ENCODE measurements at regions not wholly inside any gene's neighbourhood (a gene's known extent, or its start where the extent isn't known, plus 50 kb on each side); places are given as distances from the start of the nearest gene placed in this dataset.
A peak's percentile ranks its signal among the peaks of the same experiment; 100 is the strongest.

GRCh38 chr3:22117091-22117490 lies 366.1 kb upstream of the ZNF385D start:
- TF ChIP-seq CTCF (IDR thresholded peaks at IDR 0.05) = no peak
- Mint-ChIP-seq H3K9me3 (ENCODE audit: unreplicated experiment) (no peaks in the 10 kb centered on the region), H3K4me3 (ENCODE audit: unreplicated experiment) (no peak overlapping the region), H3K27me3 (ENCODE audit: unreplicated experiment) (peaks cover 34% of the 10 kb centered on the region), H3K27ac (ENCODE audit: unreplicated experiment) (no peak overlapping the region), H3K36me3 (ENCODE audit: unreplicated experiment) (no peaks in the 10 kb centered on the region), H3K4me1 (ENCODE audit: unreplicated experiment) (peaks cover 18% of the 10 kb centered on the region)
- DNase-seq (ENCODE audit: extremely low spot score, unreplicated experiment) = no peak

GRCh38 chr3:22117751-22118346 lies 366.8 kb upstream of the ZNF385D start:
- H3K36me3 Mint-ChIP-seq (ENCODE audit: unreplicated experiment) = no peaks in the 10 kb centered on the region
- peaks cover 18% of the 10 kb centered on the region for H3K4me1 Mint-ChIP-seq (ENCODE audit: unreplicated experiment)
- H3K27me3 Mint-ChIP-seq (ENCODE audit: unreplicated experiment) = peaks cover 37% of the 10 kb centered on the region
- H3K4me3 Mint-ChIP-seq (ENCODE audit: unreplicated experiment) = no peak overlapping the region
- no peaks in the 10 kb centered on the region for H3K9me3 Mint-ChIP-seq (ENCODE audit: unreplicated experiment)
- no peak overlapping the region for H3K27ac Mint-ChIP-seq (ENCODE audit: unreplicated experiment)
- DNase-seq (ENCODE audit: extremely low spot score, unreplicated experiment) = no peak
- TF ChIP-seq CTCF (IDR thresholded peaks at IDR 0.05) = peak; percentile 69

- Mint-ChIP-seq H3K4me3 (ENCODE audit: unreplicated experiment) (no peak overlapping the region), H3K36me3 (ENCODE audit: unreplicated experiment) (no peaks in the 10 kb centered on the region), H3K27ac (ENCODE audit: unreplicated experiment) (no peak overlapping the region), H3K9me3 (ENCODE audit: unreplicated experiment) (no peaks in the 10 kb centered on the region), H3K27me3 (ENCODE audit: unreplicated experiment) (peaks cover 32% of the 10 kb centered on the region), H3K4me1 (ENCODE audit: unreplicated experiment) (peaks cover 18% of the 10 kb centered on the region)
- no peak for TF ChIP-seq CTCF (IDR thresholded peaks at IDR 0.05)
- no peak for DNase-seq (ENCODE audit: extremely low spot score, unreplicated experiment)
Observed at GRCh38 chr3:22118542-22118941, 367.5 kb upstream of the ZNF385D start.

- Mint-ChIP-seq H3K4me3 (ENCODE audit: unreplicated experiment) (no peak overlapping the region), H3K27me3 (ENCODE audit: unreplicated experiment) (peaks cover 45% of the 10 kb centered on the region), H3K27ac (ENCODE audit: unreplicated experiment) (no peak overlapping the region), H3K36me3 (ENCODE audit: unreplicated experiment) (no peaks in the 10 kb centered on the region), H3K9me3 (ENCODE audit: unreplicated experiment) (no peaks in the 10 kb centered on the region), H3K4me1 (ENCODE audit: unreplicated experiment) (peaks cover 5% of the 10 kb centered on the region)
- TF ChIP-seq CTCF (IDR thresholded peaks at IDR 0.05) = no peak
- DNase-seq (ENCODE audit: extremely low spot score, unreplicated experiment) = no peak
Observed at GRCh38 chr3:22121068-22121701, 370.2 kb upstream of the ZNF385D start.

GRCh38 chr3:22122567-22122966 lies 371.6 kb upstream of the ZNF385D start:
- Mint-ChIP-seq H3K9me3 (ENCODE audit: unreplicated experiment) (no peaks in the 10 kb centered on the region), H3K36me3 (ENCODE audit: unreplicated experiment) (no peaks in the 10 kb centered on the region), H3K4me3 (ENCODE audit: unreplicated experiment) (no peak overlapping the region), H3K27ac (ENCODE audit: unreplicated experiment) (no peak overlapping the region), H3K4me1 (ENCODE audit: unreplicated experiment) (no peaks in the 10 kb centered on the region), H3K27me3 (ENCODE audit: unreplicated experiment) (peaks cover 51% of the 10 kb centered on the region)
- no peak for TF ChIP-seq CTCF (IDR thresholded peaks at IDR 0.05)
- DNase-seq (ENCODE audit: extremely low spot score, unreplicated experiment) = no peak
